GM21723 (cell line): ENCODE measurements at regions not wholly inside any gene's neighbourhood (a gene's known extent, or its start where the extent isn't known, plus 50 kb on each side); places are given as distances from the start of the nearest gene placed in this dataset.

Experiments
- ATAC-seq: cut with Tn5 transposase; IDR thresholded peaks from one replicate; pipeline ENCODE4 v1.9.1; 2021; ENCODE audit warnings: mild to moderate bottlenecking, moderate library complexity; ENCODE audit not compliant: unreplicated experiment

DNA sequence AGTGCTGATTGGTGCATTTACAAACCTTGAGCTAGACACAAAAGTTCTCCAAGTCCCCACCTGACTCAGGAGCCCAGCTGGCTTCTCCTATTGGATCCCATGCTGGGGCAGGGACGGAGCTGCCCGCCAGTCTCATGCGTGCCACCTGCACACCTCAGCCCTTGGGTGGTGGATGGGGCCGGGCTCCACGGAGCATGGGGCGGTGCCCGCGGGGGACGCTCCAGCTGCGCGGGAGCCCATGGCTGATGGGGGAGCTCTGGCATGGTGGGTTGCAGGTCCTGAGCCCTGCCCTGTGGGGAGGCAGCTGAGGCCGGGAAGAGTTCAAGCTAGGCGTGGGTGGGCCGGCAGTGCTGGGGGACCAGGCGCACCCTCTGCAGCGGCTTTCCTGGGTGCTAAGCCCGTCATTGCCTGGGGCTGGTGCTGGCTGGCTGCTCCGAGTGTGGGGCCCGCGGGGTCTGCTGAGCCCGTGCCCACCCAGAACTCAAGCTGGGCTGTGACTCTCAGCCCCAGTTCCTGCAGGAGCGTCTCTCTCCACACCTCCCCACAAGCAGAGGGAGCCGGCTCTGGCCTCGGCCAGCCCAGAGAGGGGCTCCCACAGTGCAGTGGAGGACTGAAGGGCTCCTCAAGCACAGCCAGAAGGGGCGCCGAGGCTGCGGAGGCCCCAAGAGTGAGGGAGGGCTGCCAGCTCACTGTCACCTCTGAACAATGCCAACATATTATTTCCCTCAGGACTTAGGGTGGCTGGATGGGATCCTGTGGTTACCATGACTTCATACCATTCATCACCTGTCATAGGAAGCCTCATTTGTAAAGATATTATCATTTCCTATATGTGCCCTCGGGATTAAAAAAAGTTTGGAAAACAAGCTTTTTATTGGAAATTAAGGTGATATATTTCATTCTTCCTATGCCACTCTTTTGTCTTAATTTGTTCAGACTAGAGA is 688.7 kb downstream of the ETS1 start:
- ATAC-seq = no peak

DNA sequence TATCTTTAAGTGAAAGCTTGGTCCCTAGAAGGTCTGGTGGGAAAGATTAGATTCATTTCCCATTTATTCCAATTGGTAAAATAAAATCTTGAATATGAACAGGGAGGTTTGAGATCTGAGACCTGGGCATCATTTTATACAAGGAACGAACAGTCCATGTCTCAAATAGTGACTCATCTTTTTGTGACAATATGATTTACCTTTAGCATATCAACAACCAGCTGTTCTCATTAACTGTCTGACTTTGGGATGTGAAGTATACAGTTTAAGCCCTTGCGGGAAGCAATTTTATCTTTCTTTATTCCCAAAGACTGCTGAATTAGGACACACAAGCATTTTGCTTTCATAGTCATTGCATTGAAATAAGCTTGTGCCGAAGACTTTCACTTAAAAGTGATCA is 691.6 kb downstream of the ETS1 start:
- ATAC-seq = no peak

DNA sequence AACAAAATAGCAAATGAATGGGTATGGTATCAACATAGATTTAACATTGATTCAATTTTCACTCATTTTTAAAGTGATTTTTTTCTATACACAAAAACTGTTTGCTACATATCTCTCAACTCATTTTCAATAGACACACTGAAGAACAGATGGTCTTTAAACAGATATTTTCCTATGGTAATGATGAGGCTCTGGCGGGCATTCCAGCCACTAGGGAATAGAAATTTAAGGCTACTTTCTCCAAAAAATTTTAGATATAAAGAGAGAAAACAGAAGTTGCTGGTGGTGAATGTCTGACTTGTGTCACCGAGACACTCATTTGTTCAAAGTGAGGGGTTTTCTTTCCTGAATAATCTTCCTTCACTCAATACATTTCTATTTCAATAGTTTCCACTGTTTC is 693.0 kb downstream of the ETS1 start:
- ATAC-seq = no peak

DNA sequence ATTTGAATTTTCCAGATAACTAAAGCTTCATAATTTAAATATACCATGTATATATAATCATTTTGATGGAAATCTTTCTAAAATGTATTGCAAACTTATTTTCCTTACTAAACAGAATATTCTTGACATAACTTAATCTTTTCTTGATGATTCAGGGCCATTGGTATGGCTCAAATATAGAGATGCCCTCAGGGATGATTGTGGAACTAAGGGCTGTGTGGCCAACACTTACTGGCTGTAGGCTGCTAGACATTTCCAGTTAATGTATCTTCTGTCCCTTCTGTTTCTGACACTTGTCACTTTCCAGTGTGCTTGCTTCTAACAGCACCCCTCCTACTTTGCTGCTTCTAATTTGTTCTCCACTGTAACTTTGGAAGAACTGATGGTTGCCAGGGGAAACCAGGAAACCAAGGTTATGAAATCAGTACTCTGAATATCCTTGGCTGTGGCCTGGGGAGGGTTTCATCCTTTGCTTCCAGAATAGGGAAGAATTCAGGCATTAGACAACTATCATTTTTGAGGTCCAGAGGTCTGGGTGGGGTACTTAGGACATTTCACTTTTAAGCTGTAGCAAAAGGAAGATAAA is 697.2 kb downstream of the ETS1 start:
- ATAC-seq = no peak

DNA sequence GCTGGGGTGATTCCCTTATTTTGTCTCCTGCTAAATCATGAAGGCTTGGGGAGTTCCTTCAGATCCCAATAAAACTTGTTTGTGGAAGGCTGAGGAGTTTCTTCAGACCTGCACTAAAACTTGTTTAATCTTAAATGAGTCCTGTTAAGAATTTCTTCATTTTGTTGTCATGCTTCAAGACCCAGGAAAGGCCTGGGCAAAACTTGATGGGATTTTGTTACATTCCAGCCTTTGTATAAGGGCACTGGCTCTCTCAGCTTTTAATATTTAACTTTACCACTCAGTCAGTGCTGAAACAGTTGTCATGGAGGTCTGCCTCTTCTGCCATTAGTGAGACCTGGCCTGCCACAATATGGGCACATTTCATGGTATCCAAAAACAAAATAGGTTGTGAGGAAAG is 699.0 kb downstream of the ETS1 start:
- no peak for ATAC-seq

DNA sequence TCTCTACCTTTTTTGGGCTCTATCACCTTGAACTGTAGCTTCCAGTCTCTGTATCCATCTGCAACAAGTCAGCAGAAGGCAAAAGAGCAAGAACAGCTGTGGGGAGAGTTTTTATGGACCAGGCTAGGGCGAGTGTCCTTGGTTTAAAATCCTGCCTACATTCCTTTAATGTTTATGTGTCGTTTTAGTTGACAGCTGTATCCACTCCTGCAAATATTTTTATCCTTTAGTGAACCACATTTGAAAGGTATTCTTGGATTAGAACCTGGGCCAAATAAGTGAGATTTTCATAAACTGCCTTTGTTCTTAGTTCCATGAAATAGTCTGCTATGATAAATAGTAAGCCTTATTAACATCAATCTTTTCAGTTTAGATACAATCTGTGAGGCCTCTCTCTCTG is 712.2 kb downstream of the ETS1 start:
- ATAC-seq = no peak

DNA sequence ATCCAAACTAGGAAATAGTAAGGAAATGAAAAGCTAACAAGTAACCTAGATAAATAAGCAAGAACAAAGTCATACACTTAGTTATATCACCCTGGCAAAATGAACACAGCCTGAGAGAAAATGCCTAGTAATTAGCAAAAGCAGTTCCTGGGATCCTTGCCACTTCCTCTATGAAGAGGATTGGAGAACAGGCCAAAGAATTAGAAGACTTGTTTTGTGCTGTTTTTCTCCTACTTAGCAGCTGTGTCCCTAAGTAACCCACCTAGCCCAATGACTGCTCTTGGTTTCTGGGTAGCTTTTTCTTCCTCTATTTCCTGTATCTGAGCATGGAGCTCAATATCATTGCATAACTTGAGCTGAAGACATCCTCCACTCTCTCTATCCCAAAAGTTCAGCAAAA is 713.9 kb downstream of the ETS1 start:
- ATAC-seq = no peak

DNA sequence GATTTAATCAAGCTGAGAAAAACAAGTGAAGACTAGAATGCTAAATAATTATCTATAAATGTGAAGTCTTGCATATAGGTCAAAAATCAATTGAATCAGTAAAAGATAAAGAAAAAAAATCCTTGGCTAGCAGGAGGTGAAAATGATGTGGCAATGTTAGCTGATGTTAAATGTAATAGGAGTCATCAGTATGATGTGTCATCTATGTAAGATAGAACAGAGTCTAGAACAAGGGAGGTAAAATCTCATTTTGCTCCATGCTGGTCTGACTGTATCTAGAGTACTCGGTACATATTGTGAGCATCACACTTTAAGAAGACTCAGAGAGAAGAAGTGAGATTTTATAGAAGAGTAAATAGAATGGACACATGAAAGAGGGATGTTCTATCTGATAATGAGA is 721.2 kb downstream of the ETS1 start:
- no peak for ATAC-seq

DNA sequence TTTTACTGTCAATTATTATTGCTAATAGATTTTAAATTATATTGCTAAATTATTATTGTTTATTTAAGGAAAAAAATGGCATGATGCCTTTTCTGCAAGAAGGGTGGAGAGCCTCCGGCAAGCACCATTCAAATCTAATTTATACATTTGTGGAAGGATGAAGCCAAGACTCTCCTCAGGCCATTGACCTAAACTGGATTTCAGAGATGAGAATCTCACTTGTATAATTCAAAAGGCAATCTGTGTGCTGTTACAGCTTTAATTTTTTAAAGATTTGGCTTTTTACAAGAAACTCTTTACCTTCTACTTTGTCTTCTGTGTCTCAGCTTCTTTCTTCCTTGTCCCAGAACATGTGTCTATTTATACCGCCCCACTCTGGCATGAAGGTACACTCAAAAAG is 722.5 kb downstream of the ETS1 start:
- ATAC-seq = no peak

DNA sequence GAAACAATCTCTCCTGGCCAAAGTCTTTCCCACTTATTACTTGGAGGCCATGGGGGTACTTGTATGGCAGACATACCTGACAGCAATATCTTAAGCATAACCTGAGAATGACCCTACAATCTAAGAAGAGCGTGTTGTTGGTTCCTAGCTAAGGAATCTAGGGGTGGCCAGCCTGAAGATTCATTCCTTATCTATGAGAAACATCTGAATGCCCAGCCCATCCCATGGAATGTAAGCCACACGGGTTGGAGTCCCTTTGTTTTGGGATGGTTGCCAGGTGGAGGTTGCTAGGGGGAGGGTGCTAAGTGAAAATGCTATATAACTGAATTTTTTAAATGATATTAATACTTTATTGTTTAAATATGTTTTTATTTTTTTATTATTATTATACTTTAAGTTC is 725.0 kb downstream of the ETS1 start:
- no peak for ATAC-seq

DNA sequence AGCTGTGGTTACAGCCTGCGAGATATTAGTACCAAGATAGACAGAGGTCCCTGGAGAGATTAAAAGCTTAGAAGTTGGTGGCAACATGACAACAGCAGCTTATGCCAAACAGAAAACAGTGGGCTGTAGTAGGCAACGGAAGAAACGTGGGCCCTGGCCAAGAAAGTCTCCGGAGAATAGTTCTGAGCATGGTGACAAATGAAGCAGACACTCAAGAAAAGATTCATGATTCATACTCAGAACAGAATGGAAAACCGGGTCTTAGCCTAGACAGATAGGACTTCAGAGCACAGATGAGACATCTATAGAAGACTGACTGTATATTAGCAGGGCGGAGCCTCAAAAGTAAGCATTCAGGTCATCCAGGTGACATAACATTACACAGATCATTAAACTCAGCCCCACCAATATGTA is 727.4 kb downstream of the ETS1 start:
- ATAC-seq = no peak

DNA sequence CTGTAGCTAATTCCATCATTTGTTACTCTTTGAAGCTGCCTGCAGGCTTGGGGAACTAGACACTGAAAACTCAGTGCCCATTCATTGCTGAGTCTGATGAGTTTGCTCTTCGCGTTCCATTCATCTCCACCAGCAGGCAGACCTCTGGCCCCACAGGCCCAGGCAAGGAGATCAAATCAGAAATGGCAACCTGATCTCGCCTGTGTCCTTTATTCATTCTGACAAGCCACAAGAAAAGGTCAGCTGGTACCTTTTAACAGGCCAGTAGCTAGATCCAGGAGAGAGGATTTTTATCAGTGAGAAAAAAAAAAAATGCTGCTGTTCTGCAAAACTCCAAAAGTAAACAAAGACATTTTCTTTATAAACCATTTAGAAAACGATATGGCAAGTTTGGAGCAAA is 742.5 kb downstream of the ETS1 start:
- no peak for ATAC-seq

DNA sequence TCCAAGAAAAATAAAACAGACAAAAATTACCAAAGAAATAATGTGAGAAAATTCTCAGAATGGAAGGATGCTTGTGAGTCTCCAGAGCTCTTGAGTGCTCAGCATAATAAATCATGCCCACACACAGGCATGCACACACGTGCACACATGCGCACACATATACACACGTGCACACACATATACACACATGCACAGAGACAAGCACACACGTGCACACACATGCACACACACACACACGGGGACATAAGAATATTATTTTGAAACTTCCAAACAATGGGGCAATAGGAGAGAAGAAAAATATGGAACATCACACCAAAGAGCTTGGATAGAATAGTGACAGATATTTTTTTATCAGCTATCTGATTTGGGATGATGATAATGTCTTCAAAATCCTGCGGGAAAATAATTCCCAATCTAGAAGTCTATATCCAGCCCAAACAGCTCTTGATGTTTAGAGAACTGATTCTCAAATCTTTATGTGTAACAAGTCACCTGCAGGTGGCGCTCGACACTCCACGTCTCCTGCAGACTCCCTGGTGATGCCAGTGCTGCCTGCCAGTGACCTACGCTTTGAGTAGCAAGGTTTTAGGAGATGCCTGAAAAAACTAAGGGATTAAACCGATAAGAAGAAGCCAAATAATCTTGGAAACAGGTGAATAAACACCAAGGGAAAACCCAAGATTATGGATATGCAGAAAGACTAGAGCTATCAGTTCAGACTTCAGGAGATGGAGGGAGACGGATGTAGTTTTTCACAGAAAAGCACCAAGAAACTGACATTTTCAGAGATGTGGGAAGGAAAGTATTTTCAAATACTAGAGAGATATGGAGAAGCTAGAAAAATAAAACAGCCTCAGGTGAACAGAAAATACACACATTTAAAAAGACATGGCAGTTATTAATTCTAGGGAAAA is 743.6 kb downstream of the ETS1 start:
- peak; percentile 89 for ATAC-seq

DNA sequence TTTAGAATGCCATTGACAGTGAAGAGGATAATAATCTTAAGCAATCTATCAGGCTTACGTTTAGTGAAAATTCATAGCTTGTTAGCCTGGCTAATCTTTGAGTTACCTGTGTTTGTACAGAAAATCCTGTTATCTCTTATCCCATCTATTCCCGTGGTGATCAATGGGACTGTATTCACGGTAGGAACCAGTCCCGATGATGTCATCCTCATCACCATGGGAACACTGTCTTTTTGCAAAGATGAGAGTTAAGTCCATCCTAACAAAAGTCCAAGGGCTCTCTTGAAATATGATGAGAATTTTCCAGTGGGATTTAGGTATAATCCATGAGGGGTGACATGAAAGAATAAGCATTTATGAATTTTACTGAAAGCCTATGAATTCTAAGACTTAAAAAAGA is 762.2 kb downstream of the ETS1 start:
- no peak for ATAC-seq

DNA sequence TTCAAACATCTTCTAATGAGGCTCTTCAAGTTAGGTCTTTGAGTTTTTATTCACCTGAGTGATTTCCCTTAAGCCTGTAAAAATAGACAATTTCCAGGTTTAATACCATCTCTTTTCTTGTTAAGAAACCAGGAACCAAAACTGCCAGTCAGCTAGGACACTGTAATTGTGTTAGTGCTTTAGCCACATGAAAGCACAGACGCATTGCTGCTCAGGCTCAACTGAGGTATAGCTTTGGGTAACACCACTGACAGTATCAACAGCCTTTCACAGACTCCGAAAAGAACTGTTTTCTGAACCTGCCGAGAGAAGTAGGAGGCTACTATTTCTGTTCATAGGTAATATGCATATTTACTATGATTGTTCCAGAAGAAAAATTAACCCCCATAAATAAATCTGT is 768.7 kb downstream of the ETS1 start:
- ATAC-seq = no peak

DNA sequence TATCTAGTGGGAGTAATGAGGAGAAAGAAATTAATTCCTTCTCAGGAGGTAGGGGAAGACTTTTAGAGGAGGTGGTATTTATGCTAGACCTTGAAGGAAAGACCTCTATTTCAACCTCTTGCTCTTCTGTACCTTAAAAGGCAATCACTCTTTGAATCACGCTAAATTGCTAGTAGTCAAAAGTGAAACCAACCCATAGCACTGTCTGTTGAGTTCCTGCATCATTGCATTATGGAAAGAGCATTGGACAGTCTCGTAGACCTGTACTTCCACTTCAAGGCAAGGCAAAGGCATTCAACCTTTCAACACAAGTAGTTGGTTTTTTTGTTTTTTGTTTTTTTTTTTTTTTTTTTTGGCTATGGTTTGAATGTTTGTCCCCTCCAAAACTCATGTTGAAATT is 770.4 kb downstream of the ETS1 start:
- no peak for ATAC-seq

DNA sequence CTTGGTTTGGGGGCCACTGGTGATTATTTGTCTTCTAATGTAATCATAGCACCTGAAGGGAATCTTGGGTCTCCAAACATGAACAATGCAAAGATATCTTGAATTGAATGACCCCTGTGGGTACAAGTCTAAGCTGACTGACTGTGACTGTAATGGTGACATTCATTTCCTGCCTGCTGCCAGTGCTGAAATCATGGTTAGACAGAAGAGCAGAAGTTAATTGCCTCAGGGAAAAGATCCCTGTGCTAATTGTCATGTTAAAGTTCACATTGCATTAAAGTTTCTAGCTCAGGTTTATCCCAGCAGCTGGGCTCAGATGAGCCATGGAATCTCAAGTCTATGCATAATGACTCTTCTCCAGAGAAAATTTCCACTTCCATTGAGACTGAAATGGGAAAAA is 772.0 kb downstream of the ETS1 start:
- no peak for ATAC-seq

DNA sequence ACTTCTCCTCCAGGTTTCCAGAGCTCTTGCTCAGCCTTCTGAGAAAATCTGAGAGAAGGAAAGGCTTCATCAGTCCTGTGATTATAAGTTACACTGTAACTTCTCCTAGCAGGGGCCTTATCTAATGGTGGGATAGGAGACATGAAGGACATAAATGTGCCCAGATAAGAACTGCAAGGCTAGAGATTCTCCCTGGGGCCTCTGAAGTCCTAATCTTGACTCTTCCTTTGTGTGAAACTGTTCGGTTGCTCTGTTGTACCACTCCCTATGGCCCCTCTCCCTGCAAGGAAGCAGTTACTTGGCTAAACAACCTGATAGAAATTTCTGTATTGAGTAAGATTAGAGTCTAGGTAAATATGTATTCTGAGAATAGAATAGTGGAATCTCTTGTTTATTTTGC is 780.9 kb downstream of the ETS1 start:
- ATAC-seq = no peak

DNA sequence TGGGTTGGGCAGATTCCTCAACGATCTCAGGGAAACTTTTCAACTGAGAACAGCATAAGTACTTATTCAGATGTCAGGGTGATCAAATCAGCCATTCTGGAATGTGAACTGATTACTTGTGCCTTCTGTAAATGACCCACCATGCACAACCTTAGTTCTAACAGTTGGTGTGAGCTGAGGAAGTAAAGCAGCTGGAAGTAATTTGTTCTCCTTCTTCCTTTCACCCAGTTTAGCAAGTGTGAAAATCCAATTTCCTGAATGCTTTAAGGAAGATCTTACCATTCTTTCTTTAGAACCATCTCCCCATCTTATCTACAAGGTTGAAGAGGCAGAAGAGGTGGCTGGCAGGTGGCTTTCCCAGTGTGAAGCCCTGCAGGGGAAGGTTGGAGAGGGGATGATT is 781.6 kb downstream of the ETS1 start:
- ATAC-seq = no peak

DNA sequence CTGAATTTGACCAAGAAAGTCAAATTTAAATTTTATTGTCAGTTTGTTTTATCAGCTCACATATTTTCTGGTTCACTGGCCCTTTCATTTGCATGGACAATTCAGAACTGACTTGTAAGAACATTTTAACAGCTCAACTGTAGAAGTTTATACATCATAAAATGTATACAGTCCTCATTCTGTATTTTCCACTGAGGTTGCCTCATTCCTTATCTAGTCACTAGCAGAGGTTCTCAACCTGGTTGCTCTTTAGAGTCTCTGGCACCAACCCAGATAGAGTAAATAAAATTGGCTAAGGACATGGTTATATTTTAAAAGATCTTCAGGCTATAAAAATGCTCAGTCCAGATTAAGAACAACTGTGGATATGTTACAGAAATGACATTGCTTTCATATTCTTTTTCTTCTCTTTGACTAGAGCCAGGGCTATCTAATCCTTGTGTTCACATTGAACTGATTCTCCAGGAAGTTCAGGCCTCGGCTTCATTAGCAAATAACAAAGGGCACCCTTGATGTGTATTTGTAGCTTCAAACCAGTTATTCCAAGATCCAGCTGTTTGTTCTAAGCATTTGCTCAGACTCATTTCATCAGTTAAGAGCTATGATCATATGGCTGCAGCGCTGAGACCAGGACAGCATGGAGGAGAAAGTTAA is 782.5 kb downstream of the ETS1 start:
- ATAC-seq = no peak

DNA sequence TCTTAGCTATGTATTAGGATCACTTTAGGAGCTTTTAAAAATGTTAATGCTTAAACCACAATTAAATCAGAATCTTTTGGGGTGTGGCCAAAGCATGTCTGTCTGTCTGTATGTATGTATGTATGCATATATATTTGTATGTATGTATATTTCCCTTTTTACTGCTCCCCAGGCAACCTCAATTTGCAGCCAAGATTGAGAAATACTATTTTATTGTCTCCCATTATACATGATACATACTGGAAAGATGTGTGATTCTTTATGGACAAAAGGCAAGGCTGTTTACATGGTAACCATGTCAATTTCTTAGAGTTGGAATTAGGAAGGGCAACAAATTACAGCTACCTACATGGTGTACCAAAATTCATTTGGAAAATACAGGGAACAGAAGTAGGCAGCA is 783.6 kb downstream of the ETS1 start:
- ATAC-seq = no peak
